ENCODE measurements at regions not wholly inside any gene's neighbourhood (a gene's known extent, or its start where the extent isn't known, plus 50 kb on each side); places are given as distances from the start of the nearest gene placed in this dataset.

DNA sequence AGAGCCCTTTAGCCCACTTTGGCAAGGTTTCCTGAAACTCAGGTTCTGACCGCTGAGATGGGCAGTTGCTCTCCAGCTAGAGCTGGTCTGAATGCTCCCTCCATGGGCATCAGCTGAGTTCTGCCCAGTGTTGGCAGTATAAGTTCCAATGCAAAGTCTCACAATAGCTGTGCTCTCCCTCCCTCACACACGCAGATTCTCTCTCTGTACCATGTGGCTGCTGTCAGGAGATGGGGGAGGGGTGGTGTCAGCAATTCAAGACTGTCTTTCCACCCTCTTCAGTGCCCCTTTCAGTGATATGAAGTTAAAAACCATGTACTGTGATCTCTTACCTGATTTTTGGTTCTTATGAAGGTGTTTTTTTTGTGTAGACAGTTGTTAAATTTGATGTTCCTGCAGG is 164.3 kb upstream of the PLEKHA5 start:
- DNase-seq (ENCODE audit: low read depth in 4 of 4, low spot score in 2 of 4), result peak in 3 of 4 donors; percentile 2 to 9 (median 5)

DNA sequence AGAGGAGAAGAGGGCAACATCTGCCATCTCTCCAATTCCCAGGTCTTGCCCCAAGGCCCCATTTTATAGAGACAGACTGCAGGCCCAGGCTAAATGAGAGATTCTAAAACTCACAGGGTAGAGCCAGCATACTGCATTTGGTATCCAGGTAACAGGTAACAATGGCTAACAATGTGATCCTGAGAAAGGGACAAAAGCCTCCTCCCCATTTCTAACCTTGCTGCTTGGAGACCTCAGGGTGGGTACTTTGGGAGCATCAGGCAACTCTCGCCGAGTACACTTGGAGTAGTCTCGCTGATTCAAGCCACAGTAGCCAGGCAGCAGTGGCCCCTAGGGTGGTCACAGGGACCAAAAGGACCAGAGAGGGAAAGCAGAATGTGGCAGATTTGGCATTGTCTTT is 162.6 kb upstream of the PLEKHA5 start:
- DNase-seq (ENCODE audit: low read depth in 4 of 4, low spot score in 2 of 4), result no peak

DNA sequence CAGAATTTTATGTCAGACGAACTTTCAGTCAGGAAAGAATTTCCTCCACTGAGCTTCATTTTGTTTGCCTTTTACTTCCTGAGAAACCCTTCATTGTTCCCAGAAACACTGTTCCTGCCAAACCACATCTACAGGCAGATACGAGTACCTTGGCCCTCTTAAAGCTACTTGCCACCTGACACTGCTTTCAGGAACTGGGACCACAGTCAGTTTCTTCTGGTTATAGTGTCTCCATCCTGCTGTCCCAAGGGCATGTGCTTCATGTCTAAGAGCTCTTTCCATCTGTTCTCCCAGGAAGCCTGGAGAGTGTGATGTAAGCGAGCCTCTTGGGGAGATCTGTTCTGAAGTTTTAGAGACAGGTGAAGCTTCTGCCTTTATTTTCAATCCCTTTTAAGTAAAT is 161.7 kb upstream of the PLEKHA5 start:
- DNase-seq (ENCODE audit: low read depth in 4 of 4, low spot score in 2 of 4), result no peak

DNA sequence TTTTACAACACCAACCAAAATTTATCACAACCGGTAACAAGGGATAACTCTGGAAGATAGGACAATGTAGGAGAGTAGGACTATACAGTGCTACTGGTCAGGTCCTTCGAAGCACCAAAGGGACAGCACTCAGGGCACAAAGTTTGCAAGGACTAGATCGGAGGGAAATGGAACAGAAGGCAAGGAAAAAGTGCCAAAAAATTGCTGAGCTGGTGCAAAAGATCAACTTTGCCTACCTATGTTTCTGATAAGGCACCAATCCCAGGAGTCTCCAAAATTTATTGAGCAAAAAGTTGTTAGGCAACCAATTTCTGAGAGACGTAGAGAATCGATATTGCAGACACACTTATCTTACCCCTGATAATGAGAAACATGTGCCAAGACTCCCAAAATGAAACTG is 160.0 kb upstream of the PLEKHA5 start:
- no peak for DNase-seq (ENCODE audit: low read depth in 4 of 4, low spot score in 2 of 4)

DNA sequence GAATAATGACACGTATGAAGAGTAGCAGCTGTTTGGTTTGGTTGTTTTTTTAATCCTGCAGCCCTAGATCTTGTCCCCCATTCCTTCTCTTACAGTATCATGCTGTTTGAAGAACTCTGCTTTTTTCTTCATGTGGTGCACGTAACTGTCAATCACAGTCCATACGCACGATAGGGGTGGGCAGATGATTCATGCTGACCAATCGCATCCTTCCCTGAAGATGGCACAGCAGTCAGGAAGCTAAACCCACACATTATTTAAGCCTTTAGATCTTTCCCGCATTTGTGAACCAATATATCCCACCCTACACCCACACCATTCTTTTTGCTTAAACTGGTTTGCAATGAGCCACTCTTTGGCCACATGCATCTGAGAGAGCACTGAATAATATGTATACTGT is 158.9 kb upstream of the PLEKHA5 start:
- no peak for DNase-seq (ENCODE audit: low read depth in 4 of 4, low spot score in 2 of 4)

DNA sequence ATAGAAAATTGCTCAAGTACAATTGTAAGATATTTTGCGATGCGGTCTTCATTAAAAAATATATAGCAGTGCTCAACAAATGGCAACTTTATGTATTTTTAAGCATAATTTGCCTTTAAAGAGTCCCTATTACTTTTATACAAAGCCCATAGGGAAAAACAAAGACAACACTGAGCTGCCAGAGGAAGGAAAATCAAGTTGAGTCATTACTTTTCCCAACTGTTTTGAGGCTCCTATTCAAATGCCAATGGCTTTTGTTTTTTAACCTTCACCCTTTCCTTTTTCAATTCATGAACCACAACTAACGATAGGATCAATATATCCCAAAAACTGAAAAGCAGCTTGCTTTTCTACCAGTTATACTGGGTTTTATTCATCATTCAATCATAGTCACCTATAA is 157.6 kb upstream of the PLEKHA5 start:
- DNase-seq (ENCODE audit: low read depth in 4 of 4, low spot score in 2 of 4), result no peak

DNA sequence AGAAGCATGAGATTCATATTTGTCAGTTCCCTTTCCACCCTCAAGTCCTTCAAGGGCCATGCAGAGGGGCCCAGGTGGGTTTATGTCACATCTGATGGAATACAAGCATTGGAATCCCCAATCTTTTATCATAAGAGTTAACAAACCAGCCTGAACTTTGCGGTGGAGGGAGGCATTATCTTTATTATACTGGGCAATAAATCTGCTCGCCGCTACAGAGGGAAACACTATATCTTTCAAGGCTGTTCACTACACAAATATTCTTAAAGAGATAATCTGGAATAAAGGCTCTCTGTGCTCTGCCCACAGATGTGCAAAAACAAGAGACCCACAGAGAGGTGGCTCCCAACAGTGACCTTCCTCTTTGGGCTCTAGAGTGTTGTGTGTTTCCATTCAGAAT is 153.6 kb upstream of the PLEKHA5 start:
- no peak for DNase-seq (ENCODE audit: low read depth in 4 of 4, low spot score in 2 of 4)

DNA sequence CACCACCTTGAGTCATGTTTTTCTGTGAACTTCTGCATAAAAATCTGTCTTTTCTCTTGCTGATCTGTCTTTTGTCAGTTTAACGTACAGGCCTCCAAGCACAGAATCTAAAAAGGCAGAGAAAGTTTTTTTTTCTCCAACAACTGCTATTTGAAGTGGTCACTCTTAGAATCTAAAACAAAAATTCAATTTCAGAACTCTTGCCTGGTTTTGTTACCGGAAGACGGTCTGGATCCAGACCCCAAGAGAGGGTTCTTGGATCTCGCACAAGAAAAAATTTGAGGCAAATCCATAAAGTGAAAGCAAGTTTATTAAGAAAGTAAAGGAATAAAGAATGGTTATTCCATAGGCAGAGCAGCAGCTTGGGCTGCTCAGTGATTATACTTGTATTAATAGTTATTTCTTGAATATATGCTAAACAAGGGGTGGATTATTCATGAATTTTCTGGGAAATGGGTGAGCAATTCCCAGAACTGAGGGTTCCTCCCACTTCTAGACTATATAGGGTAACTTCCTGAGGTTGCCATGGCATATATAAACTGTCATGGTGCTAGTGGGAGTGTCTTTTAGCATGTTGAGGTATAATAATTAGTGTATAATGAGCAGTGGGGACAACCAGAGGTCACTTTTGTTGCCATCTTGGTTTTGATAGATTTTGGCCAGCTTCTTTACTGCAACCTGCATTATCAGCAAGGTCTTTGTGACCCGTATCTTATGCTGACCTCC is 150.0 kb upstream of the PLEKHA5 start:
- no peak for DNase-seq (ENCODE audit: low read depth in 4 of 4, low spot score in 2 of 4)

DNA sequence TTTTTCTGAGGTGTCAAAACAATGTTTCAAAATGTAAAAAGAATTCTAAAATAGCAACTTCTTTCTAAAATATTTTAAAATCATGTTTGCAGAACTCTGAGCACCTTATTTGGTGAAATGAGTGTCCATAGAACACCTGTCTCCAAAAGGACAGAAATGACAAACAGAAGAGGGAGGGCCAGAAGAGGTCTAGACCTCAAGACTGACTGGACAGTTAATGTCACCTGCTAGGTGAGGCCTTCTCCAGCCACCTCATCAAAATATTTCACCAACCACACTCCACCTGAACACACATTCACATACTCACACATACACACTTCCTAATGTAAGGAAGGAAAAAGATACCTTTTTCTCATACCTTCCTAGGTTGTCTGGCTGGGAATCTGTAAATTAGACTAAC is 147.8 kb upstream of the PLEKHA5 start:
- no peak for DNase-seq (ENCODE audit: low read depth in 4 of 4, low spot score in 2 of 4)

DNA sequence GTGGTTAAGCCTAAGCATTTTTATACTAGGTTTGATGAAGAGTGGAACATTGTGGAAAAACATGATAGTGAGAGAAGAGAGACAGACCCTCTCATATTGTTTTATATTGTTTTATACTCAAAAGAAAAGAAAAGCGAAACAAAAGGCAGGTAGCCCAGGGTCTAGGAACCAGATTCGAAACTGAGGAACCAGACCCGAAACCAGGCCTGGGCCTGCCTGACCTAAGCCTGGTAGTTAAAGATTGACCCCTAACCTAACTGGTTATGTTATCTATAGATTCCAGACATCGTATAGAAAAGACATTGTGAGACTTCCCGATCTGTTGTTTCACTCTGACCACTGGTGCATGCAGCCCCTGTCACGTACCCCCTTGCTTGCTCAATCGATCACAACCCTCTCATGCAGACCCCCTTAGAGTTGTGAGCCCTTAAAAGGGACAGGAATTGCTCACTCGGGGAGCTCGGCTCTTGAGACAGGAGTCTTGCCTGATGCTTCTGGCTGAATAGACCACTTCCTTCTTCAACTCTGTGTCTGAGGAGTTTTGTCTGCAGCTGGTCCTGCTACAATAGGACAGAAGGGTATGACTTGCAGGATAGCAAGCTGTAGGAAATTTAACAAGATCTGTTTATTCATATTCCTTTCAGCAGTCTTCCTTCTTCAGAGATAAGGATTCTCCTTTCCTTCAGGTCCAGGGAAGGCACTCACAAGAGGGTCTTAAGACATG is 147.1 kb upstream of the PLEKHA5 start:
- no peak for DNase-seq (ENCODE audit: low read depth in 4 of 4, low spot score in 2 of 4)

DNA sequence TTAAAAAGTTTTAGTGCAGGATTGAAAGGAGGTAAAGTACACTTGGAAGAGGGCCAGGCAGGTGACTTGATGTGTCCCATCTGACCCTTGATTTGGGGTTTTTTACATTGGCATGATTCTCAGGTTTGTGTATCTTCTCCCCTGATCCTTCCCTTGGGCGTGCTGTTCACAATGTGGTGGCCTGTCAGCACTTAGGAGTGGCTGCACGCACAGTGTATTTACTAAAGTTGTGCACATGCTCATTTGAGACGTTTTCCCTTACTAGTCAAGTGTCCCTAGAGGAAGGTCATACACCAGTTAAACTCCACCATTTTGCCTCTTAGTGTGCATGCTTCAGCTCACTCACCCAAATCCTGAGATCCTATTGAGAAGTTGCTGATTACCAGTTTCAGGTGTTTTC is 145.7 kb upstream of the PLEKHA5 start:
- no peak for DNase-seq (ENCODE audit: low read depth in 4 of 4, low spot score in 2 of 4)

DNA sequence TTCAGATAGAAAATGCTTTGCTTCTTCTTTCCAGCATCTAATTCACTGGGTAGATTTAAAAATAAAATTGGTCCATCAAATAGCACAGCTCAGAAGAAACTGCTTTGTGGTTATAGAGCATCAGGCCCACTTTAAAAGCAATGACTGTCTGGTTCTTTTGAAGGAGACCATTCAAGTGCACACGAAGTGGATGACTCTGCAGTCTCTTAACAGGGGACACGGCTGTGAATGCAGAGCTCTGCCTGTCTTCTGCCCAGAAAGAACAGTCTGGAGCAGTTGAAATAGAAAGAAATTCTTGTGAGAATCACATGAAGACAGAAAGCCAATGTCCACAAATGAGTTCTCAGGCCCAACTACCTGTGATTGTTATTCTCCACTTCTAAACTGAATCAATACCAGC is 138.7 kb upstream of the PLEKHA5 start:
- DNase-seq (ENCODE audit: low read depth in 4 of 4, low spot score in 2 of 4), result no peak

DNA sequence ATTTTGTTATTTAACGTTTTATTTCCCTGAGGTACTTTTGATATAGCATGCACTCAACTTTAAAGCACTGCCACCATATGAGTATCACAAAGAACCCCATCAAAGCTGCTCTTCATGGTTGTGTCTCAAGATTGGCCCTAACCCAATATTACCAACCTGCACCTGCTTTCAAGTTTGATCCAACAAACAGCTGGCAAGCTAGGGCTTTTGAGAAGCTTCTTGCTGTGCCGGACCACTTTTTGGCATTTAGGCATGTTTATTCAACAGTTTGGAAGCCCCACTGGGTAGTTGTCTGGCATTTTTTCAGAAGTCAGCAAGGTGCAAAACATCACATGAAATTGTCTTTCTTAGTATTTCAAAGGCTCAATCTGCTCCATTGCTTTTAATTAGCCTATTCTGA is 137.2 kb upstream of the PLEKHA5 start:
- DNase-seq (ENCODE audit: low read depth in 4 of 4, low spot score in 2 of 4), result no peak

DNA sequence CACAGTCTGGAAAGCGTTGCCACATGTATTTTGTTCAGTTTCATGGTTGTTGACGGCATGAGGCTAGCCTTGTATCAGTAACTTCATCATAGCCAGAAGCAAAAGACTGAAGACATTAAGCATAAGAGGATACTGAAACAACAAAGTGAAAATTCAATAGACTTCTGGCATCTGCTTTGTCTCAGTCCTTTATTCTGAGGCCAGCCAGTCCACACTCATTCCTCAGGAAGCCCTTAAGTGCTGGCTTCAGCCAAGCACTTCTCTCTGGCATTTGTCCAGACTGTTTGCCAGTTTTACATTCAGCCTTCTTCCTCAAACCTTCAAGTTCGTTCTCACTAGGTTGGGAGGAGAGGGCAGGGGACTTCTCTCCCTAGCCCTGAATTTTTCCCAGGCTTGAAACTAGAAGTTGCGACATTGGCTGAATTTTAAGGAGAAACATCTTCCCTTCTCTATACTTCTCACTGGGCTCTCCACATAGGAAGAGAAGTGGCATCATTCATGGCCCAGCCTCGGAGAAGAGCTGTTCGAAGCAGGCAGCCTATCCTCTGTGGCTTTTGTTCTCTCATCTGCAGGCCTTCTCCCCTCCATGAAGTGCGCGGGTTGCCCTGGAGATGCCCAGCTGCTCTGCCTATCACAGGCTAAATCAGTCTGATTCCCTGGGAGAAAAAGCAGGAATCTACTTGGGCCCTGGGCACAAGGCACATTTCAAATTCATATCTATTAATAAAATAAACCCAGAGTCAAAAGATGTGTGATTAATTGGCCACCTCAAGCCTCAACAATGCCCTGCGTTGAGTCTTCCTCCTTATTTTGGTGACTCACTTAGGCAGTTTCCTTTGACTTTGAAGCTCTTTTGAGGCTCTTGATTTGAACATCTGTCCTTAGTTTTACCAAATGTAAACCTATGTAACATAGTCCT is 130.9 kb upstream of the PLEKHA5 start:
- DNase-seq (ENCODE audit: low read depth in 4 of 4, low spot score in 2 of 4), result no peak

DNA sequence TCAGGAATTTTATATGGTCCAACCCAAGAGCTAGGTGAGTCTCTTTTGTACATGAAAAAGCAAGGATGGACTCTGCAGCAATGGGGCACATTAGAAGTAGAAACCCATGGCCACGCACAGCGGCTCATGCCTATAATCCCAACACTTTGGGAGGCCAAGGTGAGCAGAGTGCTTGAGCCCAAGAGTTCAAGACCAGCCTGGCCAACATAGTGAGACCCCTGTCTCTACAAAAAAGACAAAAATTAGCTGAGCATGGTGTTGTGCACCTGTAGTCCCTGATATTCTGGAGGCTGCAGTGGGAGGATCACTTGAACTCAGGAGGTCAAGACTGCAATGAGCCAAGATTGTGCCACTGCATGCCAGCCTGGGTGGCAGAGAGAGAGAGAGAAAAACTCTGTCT is 128.7 kb upstream of the PLEKHA5 start:
- DNase-seq (ENCODE audit: low read depth in 4 of 4, low spot score in 2 of 4), result no peak

DNA sequence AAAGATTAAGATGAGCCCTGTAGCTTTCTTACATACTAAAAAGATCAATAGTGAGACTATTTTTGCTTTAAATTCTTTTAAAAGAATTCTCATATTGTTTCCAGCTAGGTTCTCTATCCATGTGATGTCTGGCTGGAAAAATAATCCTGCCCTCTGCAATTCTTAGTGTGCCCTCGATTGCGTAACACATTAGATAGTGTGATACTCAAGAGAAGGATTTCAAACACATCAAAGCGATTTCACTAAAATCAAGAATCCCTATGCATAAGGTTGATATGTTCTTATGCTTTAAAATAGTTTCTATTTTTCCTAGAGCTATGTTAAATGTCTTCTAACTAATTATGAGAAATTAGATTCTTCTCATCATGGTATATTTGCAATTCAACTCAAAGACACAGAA is 127.3 kb upstream of the PLEKHA5 start:
- no peak for DNase-seq (ENCODE audit: low read depth in 4 of 4, low spot score in 2 of 4)

DNA sequence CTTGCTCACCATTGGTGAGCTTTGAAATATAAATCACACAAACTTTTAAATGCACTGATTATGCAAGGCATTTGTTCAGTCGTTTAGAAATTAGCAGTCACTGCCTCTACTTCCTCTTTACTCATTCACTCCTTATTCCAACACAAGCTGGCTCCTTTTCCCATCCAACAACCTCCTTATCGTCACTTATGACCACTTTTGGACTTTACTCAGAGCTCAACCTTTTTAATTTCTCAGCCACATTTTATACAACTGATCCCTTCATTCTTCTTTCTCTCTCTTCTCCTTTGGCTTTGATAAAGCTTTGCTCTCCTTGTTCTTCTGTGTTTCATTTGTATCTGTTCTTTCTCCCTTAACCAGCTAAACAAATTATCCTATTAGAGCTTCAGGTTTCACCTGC is 126.4 kb upstream of the PLEKHA5 start:
- no peak for DNase-seq (ENCODE audit: low read depth in 4 of 4, low spot score in 2 of 4)

DNA sequence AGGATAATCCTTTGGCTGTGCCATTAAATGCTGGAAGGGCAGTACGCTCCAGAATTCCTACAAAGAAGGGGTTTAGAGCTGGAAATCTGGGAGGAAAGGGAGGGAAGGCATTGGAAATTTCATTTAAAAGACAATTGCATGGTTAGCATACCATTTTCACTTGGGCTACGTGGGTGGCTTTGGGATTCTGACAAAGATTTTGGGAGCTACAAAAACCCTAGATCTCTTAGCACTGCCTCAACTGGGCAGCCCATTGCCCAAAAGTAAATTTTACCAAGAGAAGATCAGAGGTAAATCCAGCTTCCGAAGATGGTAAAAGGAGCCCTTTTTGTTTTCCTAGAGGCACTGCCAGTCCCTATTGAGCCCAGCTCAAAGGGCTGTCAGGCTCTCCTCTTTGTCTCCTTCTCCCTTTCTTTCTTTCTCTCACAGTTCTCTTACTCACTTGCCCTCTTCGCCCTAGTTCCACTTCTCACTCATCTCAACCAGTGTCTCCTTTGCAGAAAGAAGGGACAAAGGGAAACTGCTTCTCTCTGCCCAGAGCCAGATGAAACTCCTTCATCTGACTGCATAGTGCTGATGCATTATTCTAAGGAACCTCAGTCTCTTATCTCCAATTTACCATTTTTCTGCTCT is 125.4 kb upstream of the PLEKHA5 start:
- DNase-seq (ENCODE audit: low read depth in 4 of 4, low spot score in 2 of 4), result no peak

DNA sequence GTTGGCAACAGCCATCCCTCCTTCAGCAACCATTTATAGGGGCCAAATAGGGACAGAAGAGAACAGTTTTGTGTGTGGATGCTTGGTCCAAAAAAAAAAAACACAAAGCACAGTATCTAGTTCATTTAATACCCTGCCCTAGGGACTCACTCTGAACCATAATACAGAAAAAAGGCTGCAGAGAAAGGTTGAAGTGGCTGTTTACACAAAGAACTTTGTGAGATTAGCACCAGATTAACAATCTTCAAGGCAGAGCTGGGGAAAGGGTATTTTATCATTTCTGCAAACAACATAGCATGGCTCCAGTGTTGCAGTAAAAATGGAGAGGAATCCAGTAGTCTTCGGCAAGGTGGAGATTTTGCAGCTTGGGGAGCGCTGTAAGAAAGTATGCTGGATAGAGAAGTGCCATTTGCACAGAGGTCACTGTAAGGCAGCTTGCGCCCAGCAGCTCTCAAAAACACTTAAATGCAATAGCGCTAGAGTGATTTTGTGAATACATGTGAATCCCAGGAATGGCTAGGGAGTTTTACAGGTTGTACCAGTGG is 124.2 kb upstream of the PLEKHA5 start:
- no peak for DNase-seq (ENCODE audit: low read depth in 4 of 4, low spot score in 2 of 4)

DNA sequence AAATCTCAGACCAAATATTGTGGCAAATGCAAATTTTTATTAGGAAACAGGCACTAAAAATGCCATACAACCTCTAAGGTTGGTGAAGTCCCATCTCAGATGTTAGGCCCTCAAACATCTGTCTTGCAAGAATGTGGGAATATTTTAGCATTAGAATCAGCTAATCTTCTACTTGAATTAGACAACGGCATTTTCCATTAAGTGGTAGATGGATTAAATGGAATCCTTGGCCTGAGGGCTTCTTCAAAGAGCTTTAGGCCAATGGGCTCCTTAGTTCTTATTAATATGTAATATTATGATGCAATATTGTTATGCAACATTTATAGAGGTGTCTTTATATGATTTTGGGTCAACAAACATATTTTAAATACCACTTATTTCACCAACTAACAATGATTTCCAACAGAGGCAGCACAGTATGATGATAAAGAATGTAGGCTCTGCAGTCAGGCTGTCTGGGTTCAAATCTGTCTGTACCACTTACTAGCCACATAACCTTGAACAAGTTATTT is 122.9 kb upstream of the PLEKHA5 start:
- no peak for DNase-seq (ENCODE audit: low read depth in 4 of 4, low spot score in 2 of 4)

DNA sequence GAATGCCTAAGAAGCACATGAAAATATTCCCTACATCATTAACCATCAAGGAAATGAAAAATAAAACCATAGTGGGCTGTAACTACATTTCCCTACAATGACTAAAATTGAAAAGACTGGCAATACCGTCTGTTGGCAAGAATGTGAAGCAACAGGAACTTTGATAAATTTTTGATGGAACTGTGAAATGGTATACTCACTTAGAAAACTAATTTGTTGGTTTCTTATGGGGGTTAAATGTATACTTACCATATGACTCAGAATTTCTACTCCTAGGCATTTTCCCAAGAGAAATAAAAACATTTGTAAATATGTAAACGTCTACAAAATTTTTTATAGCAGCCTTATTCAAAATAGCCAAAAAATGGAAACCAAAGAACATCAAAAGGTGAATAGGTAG is 121.4 kb upstream of the PLEKHA5 start:
- no peak for DNase-seq (ENCODE audit: low read depth in 4 of 4, low spot score in 2 of 4)
